ENCODE measurements at regions not wholly inside any gene's neighbourhood (a gene's known extent, or its start where the extent isn't known, plus 50 kb on each side); places are given as distances from the start of the nearest gene placed in this dataset.

GRCh38 chr4:18512718-18513117 lies 491.2 kb upstream of the LCORL start:
- ATAC-seq (no peak), FAIRE-seq (no peak), DNase-seq (ENCODE audit: low read depth, low spot score) (no peak)
- Histone ChIP-seq H3K79me2 (ENCODE audit: control insufficient read depth, insufficient read depth, low read length) (no peaks in the 10 kb centered on the region), H3K27ac (ENCODE audit: control insufficient read depth, insufficient read depth) (no peak overlapping the region), H3K4me1 (ENCODE audit: control insufficient read depth, insufficient read depth, low read length) (no peaks in the 10 kb centered on the region), H3K4me2 (ENCODE audit: control insufficient read depth, insufficient read depth) (no peak overlapping the region), H3K9ac (ENCODE audit: control insufficient read depth, insufficient read depth, low read length) (no peak overlapping the region), H4K20me1 (ENCODE audit: control insufficient read depth, insufficient read depth) (no peaks in the 10 kb centered on the region), H3K27me3 (replicated peaks in 1 of 2; ENCODE audit: control insufficient read depth in 2 of 2, insufficient read depth in 2 of 2, low read length in 1 of 2) (no peaks in the 10 kb centered on the region), H3K9me3 (replicated peaks; ENCODE audit: control insufficient read depth, insufficient read depth, low read length) (no peaks in the 10 kb centered on the region), H2AFZ (ENCODE audit: control insufficient read depth, low read depth, low read length) (no peak overlapping the region), H3K4me3 (no peak overlapping the region), H3K36me3 (ENCODE audit: control insufficient read depth in 2 of 2, insufficient read depth in 2 of 2, low read length in 1 of 2) (no peaks in the 10 kb centered on the region)
- CTCF ChIA-PET, result no interaction called here
- RAD21 ChIA-PET (ENCODE audit: unreplicated experiment), result no interaction called here
- intact Hi-C loops (cut with micrococcal nuclease; ENCODE audit: unreplicated experiment), result no loop called here
- in situ Hi-C loops (cut with MboI), result no loop called here
- TF ChIP-seq ZNF384 (IDR thresholded peaks at IDR 0.05; ENCODE audit: borderline replicate concordance, low read depth, low read length), result no peak
- no peak for TF ChIP-seq EZH2 (IDR thresholded peaks at IDR 0.05; ENCODE audit: borderline replicate concordance, control insufficient read depth, low read depth, low read length)
- TF ChIP-seq GABPA (IDR thresholded peaks at IDR 0.05; ENCODE audit: low read depth), result no peak
- TF ChIP-seq CBFB (IDR thresholded peaks at IDR 0.05; ENCODE audit: low read depth), result no peak
- SMC1A ChIA-PET (ENCODE audit: uncharacterized antibody, unreplicated experiment), result no interaction called here
- BruUV-seq (replicated peaks), result no TSS peak
- POLR2A ChIA-PET, result no interaction called here

- H3K4me3 ChIP-seq, result no peak overlapping the region
- H3K36me3 ChIP-seq (ENCODE audit: control insufficient read depth in 2 of 2, insufficient read depth in 2 of 2, low read length in 1 of 2), result no peaks in the 10 kb centered on the region
- H3K4me1 ChIP-seq (ENCODE audit: control insufficient read depth, insufficient read depth, low read length), result no peaks in the 10 kb centered on the region
- ChIA-PET RAD21 (ENCODE audit: unreplicated experiment) (no interaction called here), SMC1A (ENCODE audit: uncharacterized antibody, unreplicated experiment) (no interaction called here), POLR2A (no interaction called here), CTCF (no interaction called here)
- TF ChIP-seq ZNF274 (IDR thresholded peaks at IDR 0.05; ENCODE audit: insufficient read depth, insufficient read length) (no peak), MTA2 (IDR thresholded peaks at IDR 0.05; ENCODE audit: low read depth) (no peak), CEBPB (IDR thresholded peaks at IDR 0.05; ENCODE audit: borderline replicate concordance in 1 of 2, low read depth in 2 of 2, low read length in 2 of 2) (no peak), SUPT20H (IDR thresholded peaks at IDR 0.05; ENCODE audit: borderline replicate concordance, control insufficient read depth, low read depth, low read length) (no peak), KDM1A (IDR thresholded peaks at IDR 0.05; ENCODE audit: borderline replicate concordance) (no peak), CREB1 (IDR thresholded peaks at IDR 0.05; ENCODE audit: low read depth) (no peak), CHD4 (IDR thresholded peaks at IDR 0.05) (no peak), ELK1 (IDR thresholded peaks at IDR 0.05; ENCODE audit: low read depth, low read length) (no peak), MYB (IDR thresholded peaks at IDR 0.05; ENCODE audit: borderline replicate concordance, low read depth, low read length) (no peak), BHLHE40 (IDR thresholded peaks at IDR 0.05; ENCODE audit: borderline replicate concordance in 1 of 2, low read depth in 2 of 2, low read length in 1 of 2) (no peak), TBL1XR1 (IDR thresholded peaks at IDR 0.05; ENCODE audit: low read depth, low read length) (no peak)
- BruUV-seq (replicated peaks), result no TSS peak
- in situ Hi-C loops (cut with MboI), result no loop called here
- intact Hi-C loops (cut with micrococcal nuclease; ENCODE audit: unreplicated experiment), result no loop called here
- DNase-seq (ENCODE audit: low read depth, low spot score) (no peak), FAIRE-seq (no peak), ATAC-seq (no peak)
- no peak overlapping the region for H3K9ac ChIP-seq (ENCODE audit: control insufficient read depth, insufficient read depth, low read length)
- H3K4me2 ChIP-seq (ENCODE audit: control insufficient read depth, insufficient read depth), result no peak overlapping the region
- no peak overlapping the region for H2AFZ ChIP-seq (ENCODE audit: control insufficient read depth, low read depth, low read length)
- no peaks in the 10 kb centered on the region for H3K27me3 ChIP-seq (replicated peaks in 1 of 2; ENCODE audit: control insufficient read depth in 2 of 2, insufficient read depth in 2 of 2, low read length in 1 of 2)
- H3K79me2 ChIP-seq (ENCODE audit: control insufficient read depth, insufficient read depth, low read length), result no peaks in the 10 kb centered on the region
- no peaks in the 10 kb centered on the region for H4K20me1 ChIP-seq (ENCODE audit: control insufficient read depth, insufficient read depth)
- H3K27ac ChIP-seq (ENCODE audit: control insufficient read depth, insufficient read depth), result no peak overlapping the region
- H3K9me3 ChIP-seq (replicated peaks; ENCODE audit: control insufficient read depth, insufficient read depth, low read length), result no peaks in the 10 kb centered on the region
Measured at GRCh38 chr4:18511727-18512126, 490.2 kb upstream of the LCORL start.

Measured in GM12878 (cell line).